ENCODE measurements at regions not wholly inside any gene's neighbourhood (a gene's known extent, or its start where the extent isn't known, plus 50 kb on each side); places are given as distances from the start of the nearest gene placed in this dataset.

- H3K27ac ChIP-seq = no peak overlapping the region
- no peak for ATAC-seq
- intact Hi-C loops (cut with DNase I) = no loop called here
- no peak overlapping the region for H3K4me3 ChIP-seq
- H3K27me3 ChIP-seq = no peaks in the 10 kb centered on the region
- DNase-seq = no peak
- peaks cover 0 to 3% of the 10 kb centered on the region in 2 donors for H3K9me3 ChIP-seq
- TF ChIP-seq CTCF (IDR thresholded peaks at IDR 0.05) = no peak
- H3K4me1 ChIP-seq = peaks cover 0 to 2% of the 10 kb centered on the region in 2 donors
- no peaks in the 10 kb centered on the region for H3K36me3 ChIP-seq
Observed at GRCh38 chr2:55811048-55811447, 112.5 kb downstream of the EFEMP1 start.

- no peak for DNase-seq
- no peak overlapping the region for H3K4me3 ChIP-seq
- ATAC-seq = no peak
- H3K4me1 ChIP-seq = peaks cover 0 to 2% of the 10 kb centered on the region in 2 donors
- TF ChIP-seq CTCF (IDR thresholded peaks at IDR 0.05) = no peak
- H3K27me3 ChIP-seq = no peaks in the 10 kb centered on the region
- no peaks in the 10 kb centered on the region for H3K36me3 ChIP-seq
- intact Hi-C loops (cut with DNase I) = no loop called here
- peaks cover 0 to 3% of the 10 kb centered on the region in 2 donors for H3K9me3 ChIP-seq
- H3K27ac ChIP-seq = no peak overlapping the region
Observed at GRCh38 chr2:55810622-55811020, 113.0 kb downstream of the EFEMP1 start.

GRCh38 chr2:55809875-55810621 lies 113.5 kb downstream of the EFEMP1 start:
- DNase-seq (peak in 2 of 4 donors; percentile 51 to 68), ATAC-seq (peak; percentile 51)
- Histone ChIP-seq H3K4me1 (peaks cover 0 to 2% of the 10 kb centered on the region in 2 donors), H3K9me3 (peaks cover 0 to 3% of the 10 kb centered on the region in 2 donors), H3K27me3 (no peaks in the 10 kb centered on the region), H3K4me3 (no peak overlapping the region), H3K27ac (no peak overlapping the region), H3K36me3 (no peaks in the 10 kb centered on the region)
- no peak for TF ChIP-seq CTCF (IDR thresholded peaks at IDR 0.05)
- intact Hi-C loops (cut with DNase I) = no loop called here

GRCh38 chr2:55807900-55808299 lies 114.3 kb upstream of the PNPT1 start:
- no peak overlapping the region for H3K4me3 ChIP-seq
- H3K9me3 ChIP-seq = no peaks in the 10 kb centered on the region
- no peaks in the 10 kb centered on the region for H3K27me3 ChIP-seq
- no peak for ATAC-seq
- TF ChIP-seq CTCF (IDR thresholded peaks at IDR 0.05) = no peak
- H3K4me1 ChIP-seq = peaks cover 0 to 2% of the 10 kb centered on the region in 2 donors
- intact Hi-C loops (cut with DNase I) = no loop called here
- H3K27ac ChIP-seq = no peak overlapping the region
- H3K36me3 ChIP-seq = no peaks in the 10 kb centered on the region
- no peak for DNase-seq

- ATAC-seq (peak; percentile 51), DNase-seq (no peak)
- H3K36me3 ChIP-seq = no peaks in the 10 kb centered on the region
- no peak for TF ChIP-seq CTCF (IDR thresholded peaks at IDR 0.05)
- H3K27me3 ChIP-seq = no peaks in the 10 kb centered on the region
- H3K4me1 ChIP-seq = peaks cover 0 to 2% of the 10 kb centered on the region in 2 donors
- no peak overlapping the region for H3K27ac ChIP-seq
- intact Hi-C loops (cut with DNase I) = no loop called here
- H3K4me3 ChIP-seq = no peak overlapping the region
- H3K9me3 ChIP-seq = no peaks in the 10 kb centered on the region
Observed at GRCh38 chr2:55805686-55806085, 112.0 kb upstream of the PNPT1 start.

Data from left lung (tissue), 4 donors.